Fibroblast of lung (primary cell): ENCODE measurements at regions not wholly inside any gene's neighbourhood (a gene's known extent, or its start where the extent isn't known, plus 50 kb on each side); places are given as distances from the start of the nearest gene placed in this dataset.

ENCODE experiments used
- EZH2 ChIP-seq: IDR thresholded peaks from 2 replicates; pipeline ENCODE4 v1.5.1; 2012; ENCODE audit warnings: low read length, control low read depth, mild to moderate bottlenecking; ENCODE audit errors: missing control alignments
- TF ChIP-seq, protein P1 (sequence below), 2 donors: IDR thresholded peaks in 1 of 2; conservative IDR thresholded peaks in 1 of 2; 1 replicate in 1 of 2; 2 replicates in 1 of 2; pipeline ENCODE4 v1.5.1; 2011 to 2012; ENCODE audit warnings: low read length in 2 of 2, control low read depth in 1 of 2, inconsistent platforms in 1 of 2, low read depth in 1 of 2, mild to moderate bottlenecking in 1 of 2

DNA sequence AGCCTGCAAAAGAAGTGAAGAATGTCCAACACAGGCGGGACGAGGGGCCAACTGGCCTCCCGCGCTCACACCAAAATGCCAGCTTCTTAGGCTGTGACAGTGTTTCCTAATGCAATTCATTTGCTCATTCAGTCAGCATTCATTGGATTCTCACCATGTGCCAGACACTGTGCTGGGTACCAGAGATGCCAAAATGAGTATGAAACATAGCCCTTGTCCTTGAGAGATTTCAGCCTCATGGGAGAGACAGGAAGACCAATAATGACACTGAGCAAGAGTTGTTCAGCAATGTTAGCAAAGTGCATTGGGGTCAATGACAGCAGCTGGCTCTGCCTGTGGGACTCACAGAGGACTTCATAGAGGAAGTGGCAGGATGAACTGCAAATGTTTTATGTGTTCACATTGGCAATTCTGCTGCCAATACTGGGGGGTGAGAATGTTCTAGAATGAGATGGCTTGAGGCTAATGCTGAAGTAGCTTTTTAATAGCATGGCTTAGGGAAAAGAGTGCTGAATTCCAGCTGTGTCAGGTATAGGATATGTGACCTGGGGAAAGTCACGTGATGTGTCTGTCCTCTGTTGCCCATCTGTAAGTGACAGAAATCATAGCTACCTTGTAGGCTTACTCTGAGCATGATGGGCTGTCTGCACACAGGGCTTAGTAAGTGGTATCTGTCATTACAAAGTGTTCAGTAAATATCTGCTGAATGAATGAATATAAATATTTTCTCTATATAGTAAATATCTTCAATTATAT lies 58.3 kb upstream of the KIF26B start:
- TF ChIP-seq, protein P1, sequence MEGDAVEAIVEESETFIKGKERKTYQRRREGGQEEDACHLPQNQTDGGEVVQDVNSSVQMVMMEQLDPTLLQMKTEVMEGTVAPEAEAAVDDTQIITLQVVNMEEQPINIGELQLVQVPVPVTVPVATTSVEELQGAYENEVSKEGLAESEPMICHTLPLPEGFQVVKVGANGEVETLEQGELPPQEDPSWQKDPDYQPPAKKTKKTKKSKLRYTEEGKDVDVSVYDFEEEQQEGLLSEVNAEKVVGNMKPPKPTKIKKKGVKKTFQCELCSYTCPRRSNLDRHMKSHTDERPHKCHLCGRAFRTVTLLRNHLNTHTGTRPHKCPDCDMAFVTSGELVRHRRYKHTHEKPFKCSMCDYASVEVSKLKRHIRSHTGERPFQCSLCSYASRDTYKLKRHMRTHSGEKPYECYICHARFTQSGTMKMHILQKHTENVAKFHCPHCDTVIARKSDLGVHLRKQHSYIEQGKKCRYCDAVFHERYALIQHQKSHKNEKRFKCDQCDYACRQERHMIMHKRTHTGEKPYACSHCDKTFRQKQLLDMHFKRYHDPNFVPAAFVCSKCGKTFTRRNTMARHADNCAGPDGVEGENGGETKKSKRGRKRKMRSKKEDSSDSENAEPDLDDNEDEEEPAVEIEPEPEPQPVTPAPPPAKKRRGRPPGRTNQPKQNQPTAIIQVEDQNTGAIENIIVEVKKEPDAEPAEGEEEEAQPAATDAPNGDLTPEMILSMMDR (conservative IDR thresholded peaks at IDR 0.05 in 1 of 2, IDR thresholded peaks at IDR 0.05 in 1 of 2; ENCODE audit: low read depth in 1 of 2, low read length in 2 of 2), result no peak
- no peak for TF ChIP-seq EZH2
